Lung (tissue), 11 donors: ENCODE measurements at regions not wholly inside any gene's neighbourhood (a gene's known extent, or its start where the extent isn't known, plus 50 kb on each side); places are given as distances from the start of the nearest gene placed in this dataset.
A peak's percentile ranks its signal among the peaks of the same experiment; 100 is the strongest.

ENCODE experiments used
- ATAC-seq: fragments of 200-7000 bp; cut with Tn5 transposase; one replicate; pipeline ENCODE4 v1.9.1; 2020; ENCODE audit warnings: moderate number of reproducible peaks; ENCODE audit not compliant: insufficient read depth, low FRiP score
- DNase-seq, 3 donors: peaks; one replicate each; pipeline ENCODE4 v3.0.0-alpha.2; 2013 to 2017
- H3K27ac ChIP-seq, 2 donors: one replicate each; pipeline ENCODE4 v1.5.1; 2013; ENCODE audit warnings: mild to moderate bottlenecking in 2 of 2, moderate library complexity in 2 of 2, control low read depth in 1 of 2, inconsistent platforms in 1 of 2, low read depth in 1 of 2, low read length in 1 of 2
- H3K27me3 ChIP-seq, 3 donors: one replicate each; pipeline ENCODE4 v1.5.1; 2013; ENCODE audit warnings: low read length in 2 of 3; ENCODE audit not compliant: control insufficient read depth in 3 of 3, insufficient read depth in 3 of 3
- H3K36me3 ChIP-seq, 4 donors: one replicate each; pipeline ENCODE4 v1.5.1; 2013; ENCODE audit warnings: low read length in 4 of 4, mild to moderate bottlenecking in 1 of 4, moderate library complexity in 1 of 4; ENCODE audit not compliant: control insufficient read depth in 4 of 4, insufficient read depth in 4 of 4
- H3K4me1 ChIP-seq, 5 donors: one replicate each; pipeline ENCODE4 v1.5.1; 2013; ENCODE audit warnings: low read length in 5 of 5, mild to moderate bottlenecking in 2 of 5, moderate library complexity in 1 of 5; ENCODE audit not compliant: control insufficient read depth in 5 of 5, insufficient read depth in 5 of 5
- H3K4me3 ChIP-seq: one replicate; pipeline ENCODE4 v1.5.1; 2013; ENCODE audit warnings: mild to moderate bottlenecking, control low read depth, moderate library complexity
- H3K9ac ChIP-seq, 2 donors: one replicate each; pipeline ENCODE4 v1.5.1; 2013; ENCODE audit warnings: low read length in 2 of 2, control low read depth in 1 of 2; ENCODE audit not compliant: insufficient read depth in 1 of 2
- H3K9me3 ChIP-seq, 4 donors: one replicate each; pipeline ENCODE4 v1.5.1; 2013; ENCODE audit warnings: low read length in 3 of 4, mild to moderate bottlenecking in 1 of 4, moderate library complexity in 1 of 4; ENCODE audit not compliant: control insufficient read depth in 4 of 4, insufficient read depth in 3 of 4
- WGBS, 2 donors: extraction: QIAGEN DNeasy Blood & Tissue Kit; methylation state at CpG; one replicate each; pipeline ENCODE4 v1.1.7; 2013; 5-methylcytosine and 5-hydroxymethylcytosine counted together
- TF ChIP-seq, protein P1 (sequence below): IDR thresholded peaks from 2 replicates; pipeline ENCODE4 v1.5.1; 2012; ENCODE audit warnings: mild to moderate bottlenecking; ENCODE audit errors: control extremely low read depth, extremely low read depth
- donor health status: control.
- donor health status: control.
- donor health status: Bipolar disorder and iron deficiency.
- donor health status: healthy.
- donor health status: DM: yes; HTN: yes; CAD: no.

GRCh38 chr16:64339052-64339770 is 782.7 kb downstream of the CDH11 start:
- Histone ChIP-seq H3K4me3 (peak overlapping the region; percentile 9), H3K9ac (no peak overlapping the region), H3K9me3 (no peaks in the 10 kb centered on the region), H3K27ac (no peak overlapping the region), H3K27me3 (no peaks in the 10 kb centered on the region), H3K36me3 (no peaks in the 10 kb centered on the region), H3K4me1 (no peaks in the 10 kb centered on the region)
- DNase-seq (no peak), ATAC-seq (no peak)
- TF ChIP-seq, protein P1, sequence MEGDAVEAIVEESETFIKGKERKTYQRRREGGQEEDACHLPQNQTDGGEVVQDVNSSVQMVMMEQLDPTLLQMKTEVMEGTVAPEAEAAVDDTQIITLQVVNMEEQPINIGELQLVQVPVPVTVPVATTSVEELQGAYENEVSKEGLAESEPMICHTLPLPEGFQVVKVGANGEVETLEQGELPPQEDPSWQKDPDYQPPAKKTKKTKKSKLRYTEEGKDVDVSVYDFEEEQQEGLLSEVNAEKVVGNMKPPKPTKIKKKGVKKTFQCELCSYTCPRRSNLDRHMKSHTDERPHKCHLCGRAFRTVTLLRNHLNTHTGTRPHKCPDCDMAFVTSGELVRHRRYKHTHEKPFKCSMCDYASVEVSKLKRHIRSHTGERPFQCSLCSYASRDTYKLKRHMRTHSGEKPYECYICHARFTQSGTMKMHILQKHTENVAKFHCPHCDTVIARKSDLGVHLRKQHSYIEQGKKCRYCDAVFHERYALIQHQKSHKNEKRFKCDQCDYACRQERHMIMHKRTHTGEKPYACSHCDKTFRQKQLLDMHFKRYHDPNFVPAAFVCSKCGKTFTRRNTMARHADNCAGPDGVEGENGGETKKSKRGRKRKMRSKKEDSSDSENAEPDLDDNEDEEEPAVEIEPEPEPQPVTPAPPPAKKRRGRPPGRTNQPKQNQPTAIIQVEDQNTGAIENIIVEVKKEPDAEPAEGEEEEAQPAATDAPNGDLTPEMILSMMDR, result no peak
- 80 to 84% methylated on average over 4 of the region's 4 CpGs for WGBS, 2 donors

DNA sequence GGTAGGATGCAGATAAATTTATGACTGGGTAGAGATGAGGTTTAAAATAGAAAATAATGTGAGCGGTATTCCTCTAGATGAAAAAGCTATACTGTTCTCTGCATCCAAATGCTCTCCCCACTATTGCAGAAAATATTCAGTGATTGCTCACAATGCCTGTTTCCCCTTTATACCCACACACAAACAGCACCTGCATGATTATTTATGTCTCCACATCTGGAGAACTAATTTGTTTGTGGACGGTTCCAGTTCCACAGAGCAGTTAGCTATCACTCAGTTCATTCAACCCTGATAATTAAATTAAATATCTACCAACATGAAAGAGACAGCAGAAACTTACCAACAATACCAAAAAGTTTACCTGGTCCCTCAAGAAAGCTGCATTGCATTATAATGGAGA is 800.0 kb downstream of the CDH11 start:
- DNase-seq (no peak), ATAC-seq (no peak)
- Histone ChIP-seq H3K27me3 (no peaks in the 10 kb centered on the region), H3K36me3 (no peaks in the 10 kb centered on the region), H3K9me3 (no peaks in the 10 kb centered on the region), H3K4me3 (no peak overlapping the region), H3K27ac (no peak overlapping the region), H3K4me1 (no peaks in the 10 kb centered on the region), H3K9ac (no peak overlapping the region)
- TF ChIP-seq, protein P1, result no peak
- WGBS, 2 donors, result 85 to 90% methylated on average over 2 of the region's 2 CpGs

GRCh38 chr16:64321066-64321465 is 800.8 kb downstream of the CDH11 start:
- ATAC-seq (no peak), DNase-seq (no peak)
- H3K9me3 ChIP-seq, result no peaks in the 10 kb centered on the region
- WGBS, 2 donors, result 70 to 81% methylated on average over 1 of the region's 1 CpG
- H3K27me3 ChIP-seq, result no peaks in the 10 kb centered on the region
- no peak overlapping the region for H3K4me3 ChIP-seq
- no peaks in the 10 kb centered on the region for H3K36me3 ChIP-seq
- no peak overlapping the region for H3K27ac ChIP-seq
- no peak overlapping the region for H3K9ac ChIP-seq
- H3K4me1 ChIP-seq, result no peaks in the 10 kb centered on the region
- TF ChIP-seq, protein P1, result no peak

DNA sequence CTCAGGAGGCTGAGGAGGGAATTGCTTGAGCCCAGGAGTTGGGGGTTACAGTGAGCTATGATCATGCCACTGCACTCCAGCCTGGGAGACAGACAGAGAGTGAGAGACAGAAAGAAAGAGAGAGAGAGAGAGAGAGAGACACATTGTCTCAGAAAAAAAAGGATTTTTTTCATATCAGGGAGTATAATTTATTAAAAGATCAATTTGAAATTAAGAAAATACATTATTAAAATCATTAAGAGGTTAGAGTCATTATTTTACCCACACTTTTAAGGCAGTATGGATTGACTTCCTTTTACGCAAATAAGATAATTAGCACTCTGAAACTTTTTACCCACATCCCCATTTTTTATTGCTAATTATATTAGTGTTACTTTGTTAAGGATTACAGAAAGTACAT is 804.3 kb downstream of the CDH11 start:
- no peak overlapping the region for H3K27ac ChIP-seq
- H3K36me3 ChIP-seq, result no peaks in the 10 kb centered on the region
- no peaks in the 10 kb centered on the region for H3K27me3 ChIP-seq
- H3K4me3 ChIP-seq, result no peak overlapping the region
- DNase-seq (no peak), ATAC-seq (no peak)
- H3K4me1 ChIP-seq, result no peaks in the 10 kb centered on the region
- H3K9ac ChIP-seq, result no peak overlapping the region
- WGBS, 2 donors, result 93 to 95% methylated on average over 1 of the region's 1 CpG
- TF ChIP-seq, protein P1, result no peak
- H3K9me3 ChIP-seq, result no peaks in the 10 kb centered on the region
